Liver (tissue), 8 donors: ENCODE measurements at regions not wholly inside any gene's neighbourhood (a gene's known extent, or its start where the extent isn't known, plus 50 kb on each side); places are given as distances from the start of the nearest gene placed in this dataset.

Experiments used
- DNase-seq: peaks from one replicate; pipeline ENCODE4 v3.0.0-alpha.2; 2017; ENCODE audit warnings: low spot score
- H3K27ac ChIP-seq, 2 donors: one replicate each; pipeline ENCODE4 v1.7.0; 2013; ENCODE audit warnings: inconsistent platforms in 2 of 2, low read length in 2 of 2, control low read depth in 1 of 2, low read depth in 1 of 2, mild to moderate bottlenecking in 1 of 2
- H3K27me3 ChIP-seq, 4 donors: one replicate each; pipeline versions ENCODE4 v1.6.1 to v1.7.0; 2013; ENCODE audit warnings: low read length in 3 of 4, inconsistent platforms in 1 of 4, mild to moderate bottlenecking in 1 of 4, moderate library complexity in 1 of 4; ENCODE audit not compliant: control insufficient read depth in 4 of 4, insufficient read depth in 4 of 4
- H3K36me3 ChIP-seq, 4 donors: one replicate each; pipeline versions ENCODE4 v1.6.1 to v1.7.0; 2013; ENCODE audit warnings: low read length in 3 of 4, mild to moderate bottlenecking in 3 of 4, low read depth in 1 of 4, moderate library complexity in 1 of 4; ENCODE audit not compliant: control insufficient read depth in 4 of 4, insufficient read depth in 3 of 4
- H3K4me1 ChIP-seq, 4 donors: one replicate each; pipeline versions ENCODE4 v1.6.1 to v1.7.0; 2013; ENCODE audit warnings: low read length in 3 of 4, mild to moderate bottlenecking in 3 of 4, moderate library complexity in 1 of 4; ENCODE audit not compliant: control insufficient read depth in 4 of 4, insufficient read depth in 4 of 4
- H3K4me3 ChIP-seq, 3 donors: one replicate each; pipeline versions ENCODE4 v1.6.1 to v1.7.0; 2013; ENCODE audit warnings: low read length in 3 of 3, control low read depth in 1 of 3, low read depth in 1 of 3, mild to moderate bottlenecking in 1 of 3
- H3K9ac ChIP-seq, 2 donors: one replicate each; pipeline ENCODE4 v1.7.0; 2013; ENCODE audit warnings: low read length in 2 of 2, mild to moderate bottlenecking in 2 of 2, moderate library complexity in 2 of 2, control low read depth in 1 of 2, low read depth in 1 of 2
- H3K9me3 ChIP-seq, 4 donors: one replicate each; pipeline versions ENCODE4 v1.6.1 to v1.7.0; 2013; ENCODE audit warnings: low read length in 3 of 4; ENCODE audit not compliant: control insufficient read depth in 4 of 4
- EGR1 ChIP-seq, 2 donors: IDR thresholded peaks; 2 replicates each; pipeline ENCODE4 v1.6.1; 2016 to 2018; ENCODE audit warnings: antibody characterized with exemption in 2 of 2, low read depth in 2 of 2
- FOXA1 ChIP-seq: IDR thresholded peaks from 2 replicates; pipeline ENCODE4 v1.6.1; 2016; ENCODE audit warnings: antibody characterized with exemption
- FOXA2 ChIP-seq: IDR thresholded peaks from 2 replicates; pipeline ENCODE4 v1.6.1; 2016; ENCODE audit warnings: antibody characterized with exemption
- GABPA ChIP-seq, 2 donors: IDR thresholded peaks in 1 of 2; conservative IDR thresholded peaks in 1 of 2; 2 replicates each; pipeline ENCODE4 v1.6.1; 2016; ENCODE audit warnings: antibody characterized with exemption in 2 of 2, mild to moderate bottlenecking in 1 of 2, moderate library complexity in 1 of 2
- HNF4A ChIP-seq, 2 donors: conservative IDR thresholded peaks; 2 replicates each; pipeline ENCODE4 v1.6.1; 2016; ENCODE audit warnings: antibody characterized with exemption in 2 of 2, mild to moderate bottlenecking in 2 of 2
- HNF4G ChIP-seq: IDR thresholded peaks from 2 replicates; pipeline ENCODE4 v1.6.1; 2016; ENCODE audit warnings: antibody characterized with exemption
- JUND ChIP-seq, 2 donors: IDR thresholded peaks; 2 replicates each; pipeline ENCODE4 v1.6.1; 2016; ENCODE audit warnings: antibody characterized with exemption in 2 of 2
- NR2F2 ChIP-seq: IDR thresholded peaks from 2 replicates; pipeline ENCODE4 v1.6.1; 2016; ENCODE audit warnings: antibody characterized with exemption
- RAD21 ChIP-seq, 2 donors: IDR thresholded peaks; 2 replicates each; pipeline ENCODE4 v1.6.1; 2016; ENCODE audit warnings: antibody characterized with exemption in 2 of 2, mild to moderate bottlenecking in 2 of 2
- RXRA ChIP-seq, 2 donors: IDR thresholded peaks; 2 replicates each; pipeline ENCODE4 v1.6.1; 2017 to 2018; ENCODE audit warnings: antibody characterized with exemption in 2 of 2, mild to moderate bottlenecking in 1 of 2
- SP1 ChIP-seq: IDR thresholded peaks from 2 replicates; pipeline ENCODE4 v1.6.1; 2018; ENCODE audit warnings: antibody characterized with exemption, mild to moderate bottlenecking
- TAF1 ChIP-seq: conservative IDR thresholded peaks from 2 replicates; pipeline ENCODE4 v1.6.1; 2016; ENCODE audit warnings: antibody characterized with exemption, mild to moderate bottlenecking
- YY1 ChIP-seq: IDR thresholded peaks from 2 replicates; pipeline ENCODE4 v1.6.1; 2016; ENCODE audit warnings: antibody characterized with exemption, mild to moderate bottlenecking
- WGBS: extraction: QIAGEN DNeasy Blood & Tissue Kit; methylation state at CpG from one replicate; pipeline ENCODE4 v1.1.7; 2013; 5-methylcytosine and 5-hydroxymethylcytosine counted together
- TF ChIP-seq, protein P1 (sequence below): IDR thresholded peaks from 2 replicates; pipeline ENCODE4 v1.6.1; 2016; ENCODE audit warnings: antibody characterized with exemption, mild to moderate bottlenecking
- TF ChIP-seq, protein P2 (sequence below): IDR thresholded peaks from 2 replicates; pipeline ENCODE4 v1.6.1; 2016; ENCODE audit warnings: antibody characterized with exemption
- TF ChIP-seq, protein P3 (sequence below): fragments of 150-350 bp; IDR thresholded peaks from 2 replicates; pipeline ENCODE4 v1.5.1; 2017; ENCODE audit warnings: improper control_type of control experiment, low read depth, low read length; ENCODE audit not compliant: missing input control
- TF ChIP-seq, protein P4 (sequence below): IDR thresholded peaks from 2 replicates; pipeline ENCODE4 v1.6.1; 2016; ENCODE audit warnings: antibody characterized with exemption
- TF ChIP-seq, protein P5 (sequence below): IDR thresholded peaks from 2 replicates; pipeline ENCODE4 v1.6.1; 2016; ENCODE audit warnings: antibody characterized with exemption
- donor health status: healthy.
- donor health status: healthy.
- donor health status: healthy.
- donor health status: healthy.
- donor health status: healthy.

DNA sequence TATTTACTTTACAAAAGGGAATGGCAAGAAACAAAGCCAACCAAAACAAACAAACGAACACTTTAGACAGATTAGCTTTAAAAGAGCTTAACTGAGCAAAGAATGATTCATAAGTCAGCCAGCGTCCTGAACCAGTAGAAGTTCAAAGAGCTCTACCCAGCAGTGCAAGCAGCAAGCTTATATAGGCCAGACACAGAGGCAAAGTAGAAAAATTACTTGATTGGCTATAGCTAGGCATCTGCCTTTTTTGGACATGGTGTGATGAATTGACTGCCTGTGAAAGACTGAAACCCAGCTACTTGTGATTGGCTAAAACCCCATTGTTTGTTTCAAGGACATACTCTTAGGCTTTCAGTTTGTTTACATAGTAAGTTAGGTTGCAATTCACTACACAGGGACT is 2120.0 kb upstream of the RAG2 start:
- Histone ChIP-seq H3K27me3 (no peaks in the 10 kb centered on the region), H3K27ac (no peak overlapping the region), H3K4me3 (no peak overlapping the region), H3K4me1 (no peaks in the 10 kb centered on the region), H3K9me3 (no peaks in the 10 kb centered on the region), H3K9ac (no peak overlapping the region), H3K36me3 (no peaks in the 10 kb centered on the region)
- 47% methylated on average over 2 of the region's 2 CpGs for WGBS
- TF ChIP-seq, protein P1, sequence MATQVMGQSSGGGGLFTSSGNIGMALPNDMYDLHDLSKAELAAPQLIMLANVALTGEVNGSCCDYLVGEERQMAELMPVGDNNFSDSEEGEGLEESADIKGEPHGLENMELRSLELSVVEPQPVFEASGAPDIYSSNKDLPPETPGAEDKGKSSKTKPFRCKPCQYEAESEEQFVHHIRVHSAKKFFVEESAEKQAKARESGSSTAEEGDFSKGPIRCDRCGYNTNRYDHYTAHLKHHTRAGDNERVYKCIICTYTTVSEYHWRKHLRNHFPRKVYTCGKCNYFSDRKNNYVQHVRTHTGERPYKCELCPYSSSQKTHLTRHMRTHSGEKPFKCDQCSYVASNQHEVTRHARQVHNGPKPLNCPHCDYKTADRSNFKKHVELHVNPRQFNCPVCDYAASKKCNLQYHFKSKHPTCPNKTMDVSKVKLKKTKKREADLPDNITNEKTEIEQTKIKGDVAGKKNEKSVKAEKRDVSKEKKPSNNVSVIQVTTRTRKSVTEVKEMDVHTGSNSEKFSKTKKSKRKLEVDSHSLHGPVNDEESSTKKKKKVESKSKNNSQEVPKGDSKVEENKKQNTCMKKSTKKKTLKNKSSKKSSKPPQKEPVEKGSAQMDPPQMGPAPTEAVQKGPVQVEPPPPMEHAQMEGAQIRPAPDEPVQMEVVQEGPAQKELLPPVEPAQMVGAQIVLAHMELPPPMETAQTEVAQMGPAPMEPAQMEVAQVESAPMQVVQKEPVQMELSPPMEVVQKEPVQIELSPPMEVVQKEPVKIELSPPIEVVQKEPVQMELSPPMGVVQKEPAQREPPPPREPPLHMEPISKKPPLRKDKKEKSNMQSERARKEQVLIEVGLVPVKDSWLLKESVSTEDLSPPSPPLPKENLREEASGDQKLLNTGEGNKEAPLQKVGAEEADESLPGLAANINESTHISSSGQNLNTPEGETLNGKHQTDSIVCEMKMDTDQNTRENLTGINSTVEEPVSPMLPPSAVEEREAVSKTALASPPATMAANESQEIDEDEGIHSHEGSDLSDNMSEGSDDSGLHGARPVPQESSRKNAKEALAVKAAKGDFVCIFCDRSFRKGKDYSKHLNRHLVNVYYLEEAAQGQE, result no peak
- no peak for TF ChIP-seq RAD21 (IDR thresholded peaks at IDR 0.05)
- TF ChIP-seq, protein P2, sequence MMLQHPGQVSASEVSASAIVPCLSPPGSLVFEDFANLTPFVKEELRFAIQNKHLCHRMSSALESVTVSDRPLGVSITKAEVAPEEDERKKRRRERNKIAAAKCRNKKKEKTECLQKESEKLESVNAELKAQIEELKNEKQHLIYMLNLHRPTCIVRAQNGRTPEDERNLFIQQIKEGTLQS, result no peak
- no peak for DNase-seq

DNA sequence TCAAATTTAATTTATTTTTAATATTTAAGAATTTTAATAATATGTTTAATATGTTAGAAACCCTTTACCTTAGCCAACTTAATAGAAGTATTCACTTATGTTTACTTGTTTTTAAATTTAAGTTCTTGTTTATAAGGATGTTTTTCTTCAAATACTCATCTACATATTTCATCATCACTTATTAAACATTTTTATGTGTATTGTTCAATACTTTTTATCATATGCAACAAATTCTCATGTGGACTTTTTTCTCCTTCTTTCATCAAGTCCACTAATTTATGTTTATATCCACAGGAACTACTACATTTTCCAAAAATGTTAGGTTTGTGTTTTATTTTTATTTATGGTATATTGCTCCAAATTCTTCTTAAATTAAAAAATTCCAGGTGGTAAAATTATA is 2113.1 kb upstream of the RAG2 start:
- Histone ChIP-seq H3K27me3 (no peaks in the 10 kb centered on the region), H3K4me3 (no peak overlapping the region), H3K36me3 (no peaks in the 10 kb centered on the region), H3K9me3 (no peaks in the 10 kb centered on the region), H3K27ac (no peak overlapping the region), H3K9ac (no peak overlapping the region), H3K4me1 (no peaks in the 10 kb centered on the region)
- DNase-seq, result no peak
- TF ChIP-seq, protein P3, sequence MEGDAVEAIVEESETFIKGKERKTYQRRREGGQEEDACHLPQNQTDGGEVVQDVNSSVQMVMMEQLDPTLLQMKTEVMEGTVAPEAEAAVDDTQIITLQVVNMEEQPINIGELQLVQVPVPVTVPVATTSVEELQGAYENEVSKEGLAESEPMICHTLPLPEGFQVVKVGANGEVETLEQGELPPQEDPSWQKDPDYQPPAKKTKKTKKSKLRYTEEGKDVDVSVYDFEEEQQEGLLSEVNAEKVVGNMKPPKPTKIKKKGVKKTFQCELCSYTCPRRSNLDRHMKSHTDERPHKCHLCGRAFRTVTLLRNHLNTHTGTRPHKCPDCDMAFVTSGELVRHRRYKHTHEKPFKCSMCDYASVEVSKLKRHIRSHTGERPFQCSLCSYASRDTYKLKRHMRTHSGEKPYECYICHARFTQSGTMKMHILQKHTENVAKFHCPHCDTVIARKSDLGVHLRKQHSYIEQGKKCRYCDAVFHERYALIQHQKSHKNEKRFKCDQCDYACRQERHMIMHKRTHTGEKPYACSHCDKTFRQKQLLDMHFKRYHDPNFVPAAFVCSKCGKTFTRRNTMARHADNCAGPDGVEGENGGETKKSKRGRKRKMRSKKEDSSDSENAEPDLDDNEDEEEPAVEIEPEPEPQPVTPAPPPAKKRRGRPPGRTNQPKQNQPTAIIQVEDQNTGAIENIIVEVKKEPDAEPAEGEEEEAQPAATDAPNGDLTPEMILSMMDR, result no peak
- no peak for TF ChIP-seq JUND (IDR thresholded peaks at IDR 0.05)
- TF ChIP-seq HNF4A (conservative IDR thresholded peaks at IDR 0.05), result no peak
- TF ChIP-seq YY1, result no peak
- no peak for TF ChIP-seq FOXA2
- no peak for TF ChIP-seq EGR1 (IDR thresholded peaks at IDR 0.05; ENCODE audit: low read depth in 2 of 2)
- TF ChIP-seq TAF1, result no peak
- TF ChIP-seq, protein P2, result no peak
- TF ChIP-seq, protein P4, sequence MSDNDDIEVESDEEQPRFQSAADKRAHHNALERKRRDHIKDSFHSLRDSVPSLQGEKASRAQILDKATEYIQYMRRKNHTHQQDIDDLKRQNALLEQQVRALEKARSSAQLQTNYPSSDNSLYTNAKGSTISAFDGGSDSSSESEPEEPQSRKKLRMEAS, result no peak
- no peak for TF ChIP-seq SP1
- TF ChIP-seq RAD21 (IDR thresholded peaks at IDR 0.05), result no peak
- TF ChIP-seq, protein P5, sequence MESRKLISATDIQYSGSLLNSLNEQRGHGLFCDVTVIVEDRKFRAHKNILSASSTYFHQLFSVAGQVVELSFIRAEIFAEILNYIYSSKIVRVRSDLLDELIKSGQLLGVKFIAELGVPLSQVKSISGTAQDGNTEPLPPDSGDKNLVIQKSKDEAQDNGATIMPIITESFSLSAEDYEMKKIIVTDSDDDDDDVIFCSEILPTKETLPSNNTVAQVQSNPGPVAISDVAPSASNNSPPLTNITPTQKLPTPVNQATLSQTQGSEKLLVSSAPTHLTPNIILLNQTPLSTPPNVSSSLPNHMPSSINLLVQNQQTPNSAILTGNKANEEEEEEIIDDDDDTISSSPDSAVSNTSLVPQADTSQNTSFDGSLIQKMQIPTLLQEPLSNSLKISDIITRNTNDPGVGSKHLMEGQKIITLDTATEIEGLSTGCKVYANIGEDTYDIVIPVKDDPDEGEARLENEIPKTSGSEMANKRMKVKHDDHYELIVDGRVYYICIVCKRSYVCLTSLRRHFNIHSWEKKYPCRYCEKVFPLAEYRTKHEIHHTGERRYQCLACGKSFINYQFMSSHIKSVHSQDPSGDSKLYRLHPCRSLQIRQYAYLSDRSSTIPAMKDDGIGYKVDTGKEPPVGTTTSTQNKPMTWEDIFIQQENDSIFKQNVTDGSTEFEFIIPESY, result no peak
- TF ChIP-seq, protein P1, result no peak
- no peak for TF ChIP-seq FOXA1
- TF ChIP-seq GABPA (IDR thresholded peaks at IDR 0.05 in 1 of 2, conservative IDR thresholded peaks at IDR 0.05 in 1 of 2), result no peak
- TF ChIP-seq HNF4G, result no peak
- TF ChIP-seq NR2F2, result no peak
- TF ChIP-seq RXRA (IDR thresholded peaks at IDR 0.05), result no peak
